ENCODE measurements at regions not wholly inside any gene's neighbourhood (a gene's known extent, or its start where the extent isn't known, plus 50 kb on each side); places are given as distances from the start of the nearest gene placed in this dataset.
"Not testable (repeated sequence)": the region's sequence is repeated elsewhere in the genome, so short reads cannot be mapped to it uniquely, and the experiment has no call there.

DNA sequence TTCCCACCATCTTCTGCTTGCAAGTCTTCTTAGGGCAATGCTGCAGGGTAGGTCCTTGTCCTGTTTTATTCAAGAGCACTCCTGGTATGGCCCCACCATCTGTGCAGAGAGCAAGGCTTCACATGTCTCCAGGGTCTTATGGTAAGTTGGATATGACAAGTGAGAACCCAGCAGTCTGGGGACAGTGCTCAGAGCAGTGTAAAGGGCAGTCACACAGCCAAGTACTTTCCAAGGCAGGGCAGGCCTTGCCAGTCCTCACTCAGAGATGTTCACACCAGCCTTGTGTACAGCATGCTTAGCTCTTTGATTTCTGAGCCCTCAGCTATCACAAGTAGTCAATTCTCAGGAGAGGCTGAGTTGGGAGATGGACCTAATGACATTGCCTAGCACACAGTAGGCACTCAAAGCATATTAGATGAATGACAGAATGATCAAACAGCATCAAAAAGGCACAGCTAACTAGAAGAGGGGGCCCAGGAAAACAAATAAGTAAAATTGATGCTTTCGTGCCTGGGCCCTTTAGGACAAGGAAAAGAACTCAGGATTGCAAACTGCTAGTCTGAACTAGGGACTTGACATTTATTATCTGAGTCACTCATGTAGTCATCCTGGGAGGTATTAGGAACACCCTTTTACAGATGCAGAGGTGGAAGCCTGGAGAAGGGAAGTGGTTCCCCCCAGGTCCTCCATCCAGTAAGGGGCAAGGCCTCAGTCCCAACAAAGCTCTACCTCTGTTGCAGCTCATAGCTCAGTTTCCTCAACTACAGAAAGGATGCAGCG lies 86.7 kb upstream of the CTAGE1 start:
- DNase-seq (ENCODE audit: low spot score) = no peak

DNA sequence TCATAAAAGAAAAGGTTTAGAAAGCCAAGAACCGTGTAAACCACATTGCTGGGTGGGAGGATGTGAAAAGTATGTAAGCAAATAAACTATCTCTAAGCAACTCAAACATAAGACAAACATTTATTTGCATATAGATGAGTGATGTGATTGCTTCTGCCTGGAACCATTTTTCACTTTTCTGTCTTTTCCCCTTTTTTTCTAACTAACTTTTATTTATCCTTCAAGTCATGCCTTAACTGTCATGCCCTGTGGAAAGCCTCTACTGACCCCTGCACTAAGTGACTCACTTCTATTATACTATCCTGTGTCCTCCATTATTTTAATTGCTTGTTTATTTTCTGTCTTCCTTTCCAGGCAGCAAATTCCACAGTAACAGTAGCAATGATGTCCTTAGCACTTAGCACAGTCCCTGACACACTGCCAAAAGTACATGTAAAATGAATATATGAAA lies 87.5 kb upstream of the CTAGE1 start:
- no peak for DNase-seq (ENCODE audit: low spot score)

DNA sequence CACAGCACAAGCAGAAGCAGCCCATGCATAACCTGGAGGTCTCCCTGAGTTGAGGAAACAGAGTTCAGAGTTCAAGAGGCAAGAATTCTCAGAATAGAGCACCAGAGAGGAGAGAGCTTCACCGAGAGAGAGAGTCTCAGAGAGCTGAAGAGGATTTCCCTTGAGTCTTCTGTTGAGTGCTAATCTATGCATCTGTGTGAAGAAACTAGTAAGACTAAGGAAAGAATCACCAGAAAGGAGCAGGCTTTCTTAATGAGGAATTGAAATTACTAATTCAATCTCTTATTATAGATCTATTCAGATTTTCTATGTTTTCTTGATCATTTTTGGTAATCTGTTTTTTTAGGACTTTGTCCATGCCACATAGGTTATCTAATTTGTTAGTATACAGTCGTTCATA lies 89.3 kb upstream of the CTAGE1 start:
- no peak for DNase-seq (ENCODE audit: low spot score)

DNA sequence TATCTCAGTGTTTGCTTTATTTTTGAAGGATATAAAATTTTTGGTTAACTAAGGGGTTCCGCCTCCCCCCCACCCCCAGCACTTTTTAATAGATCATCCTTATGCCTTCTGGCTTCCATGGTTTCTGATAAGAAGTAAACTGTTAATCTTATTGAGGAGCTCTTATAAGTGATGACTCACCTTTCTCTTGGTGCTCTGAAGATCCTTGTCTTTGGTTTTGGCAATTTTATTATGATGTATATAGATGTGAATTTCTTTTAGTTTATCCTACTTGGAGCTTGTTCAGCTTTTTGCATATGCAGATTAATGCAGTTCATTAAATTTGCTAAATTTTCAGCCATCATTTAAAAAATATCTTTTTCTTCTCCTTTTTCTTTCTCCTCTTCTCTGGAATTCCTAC lies 91.7 kb upstream of the CTAGE1 start:
- no peak for DNase-seq (ENCODE audit: low spot score)

DNA sequence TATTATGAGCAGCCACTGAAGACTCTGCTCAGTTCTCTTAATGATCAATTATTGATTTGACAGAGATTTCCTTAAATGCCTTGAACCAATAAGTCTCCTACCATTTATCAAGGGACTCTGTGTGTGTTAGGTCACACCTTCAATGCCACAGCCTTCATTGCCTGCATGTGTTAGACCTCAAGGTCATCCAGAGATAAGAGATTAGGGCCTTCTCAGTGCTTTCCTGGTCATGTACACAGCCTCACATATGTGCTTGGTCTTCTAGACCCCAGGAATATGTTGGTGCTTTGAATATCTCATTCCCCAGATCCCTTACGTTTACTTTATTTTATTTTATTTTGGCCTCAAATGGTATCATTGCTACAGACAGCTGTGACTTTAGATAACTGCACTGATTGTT lies 93.0 kb upstream of the CTAGE1 start:
- no peak for DNase-seq (ENCODE audit: low spot score)

DNA sequence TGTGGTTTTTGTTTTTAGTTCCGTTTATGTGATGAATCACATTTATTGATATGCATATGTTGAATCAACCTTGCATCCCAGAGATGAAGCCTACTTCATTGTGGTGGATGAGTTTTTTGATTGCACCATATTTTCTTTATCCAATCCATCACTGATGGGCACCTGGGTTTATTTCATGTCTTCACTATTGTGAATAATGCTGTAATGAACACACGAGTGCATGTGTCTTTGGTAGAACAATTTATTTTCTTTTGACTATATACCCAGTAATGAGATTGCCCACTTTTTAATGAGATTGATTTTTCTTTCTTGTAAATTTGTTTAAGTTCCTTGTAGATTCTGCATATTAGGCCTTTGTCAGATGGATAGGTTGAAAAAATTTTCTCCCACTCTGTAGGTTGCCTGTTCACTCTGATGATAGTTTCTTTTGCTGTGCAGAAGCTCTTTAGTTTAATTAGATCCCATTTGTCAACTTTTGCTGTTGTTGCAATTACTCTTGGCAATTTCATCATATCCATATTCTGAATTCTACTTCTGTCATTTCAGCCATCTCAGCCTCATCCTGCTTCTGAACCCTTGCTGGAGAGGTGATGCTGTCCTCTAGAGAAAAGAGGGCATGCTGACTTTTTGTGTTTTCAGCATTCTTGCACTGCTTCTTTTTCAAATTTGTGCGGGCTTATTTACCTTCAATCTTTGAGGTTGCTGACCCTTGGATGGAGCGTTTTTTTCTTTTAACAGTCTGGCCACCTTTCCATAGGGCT lies 96.2 kb upstream of the CTAGE1 start:
- DNase-seq (ENCODE audit: low spot score) = no peak

DNA sequence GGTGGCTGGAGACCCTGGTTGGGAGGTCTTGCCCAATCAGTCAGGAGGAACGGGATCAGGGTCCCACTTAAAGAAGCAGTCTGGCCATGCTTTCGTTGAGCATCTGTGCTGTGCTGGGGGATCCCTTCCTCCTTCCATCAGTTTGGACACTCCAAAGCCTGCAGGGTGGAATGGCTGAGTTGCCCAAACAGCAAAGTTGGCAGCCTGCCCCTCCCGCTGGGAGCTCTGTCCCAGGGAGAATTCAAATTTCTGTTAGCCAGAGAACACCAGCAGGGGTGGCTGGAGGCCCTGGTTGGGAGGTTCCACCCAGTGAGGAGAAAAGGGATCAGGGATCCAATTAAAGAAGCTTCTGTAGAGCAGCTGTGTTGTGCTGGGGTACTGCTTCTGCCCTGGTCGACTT lies 96.9 kb upstream of the CTAGE1 start:
- no peak for DNase-seq (ENCODE audit: low spot score)

DNA sequence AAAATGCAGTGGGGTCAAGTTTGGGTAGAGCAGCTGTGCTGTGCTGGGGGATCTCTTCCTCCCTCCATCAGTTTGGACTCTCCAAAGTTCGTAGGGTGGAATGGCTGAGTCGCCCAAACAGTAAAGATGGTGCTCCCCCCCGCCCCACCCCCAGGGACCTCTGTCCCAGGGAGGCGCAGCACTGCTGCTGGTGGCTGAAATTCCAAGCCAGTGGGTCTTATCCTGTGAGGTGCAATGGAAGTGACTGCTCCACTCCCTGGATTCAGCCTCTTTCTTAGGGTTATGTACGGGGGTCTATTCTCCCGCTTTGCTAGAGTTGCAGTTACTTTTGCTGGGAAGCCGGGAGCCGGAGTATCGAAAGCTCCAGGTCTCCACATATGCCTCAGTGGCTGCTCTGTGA lies 97.5 kb upstream of the CTAGE1 start:
- no peak for DNase-seq (ENCODE audit: low spot score)

DNA sequence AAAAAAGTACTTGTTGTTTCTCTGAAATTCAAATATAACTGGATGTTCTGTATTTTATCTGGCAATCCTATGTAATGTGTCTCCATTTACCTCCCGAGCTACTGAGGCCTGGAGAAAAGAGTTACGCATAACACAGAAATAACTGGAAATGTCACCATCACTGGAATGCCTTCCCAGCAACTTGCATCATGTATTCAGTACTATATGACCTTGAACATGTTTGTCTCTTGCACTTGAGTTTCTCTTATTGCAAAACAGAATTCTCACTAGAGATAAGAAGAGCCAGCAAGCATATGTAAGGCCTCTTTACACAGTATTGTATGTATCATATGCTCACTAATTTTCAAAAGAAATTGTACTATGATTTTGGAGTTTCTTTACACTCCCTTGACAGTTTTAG lies 99.6 kb upstream of the CTAGE1 start:
- no peak for DNase-seq (ENCODE audit: low spot score)

DNA sequence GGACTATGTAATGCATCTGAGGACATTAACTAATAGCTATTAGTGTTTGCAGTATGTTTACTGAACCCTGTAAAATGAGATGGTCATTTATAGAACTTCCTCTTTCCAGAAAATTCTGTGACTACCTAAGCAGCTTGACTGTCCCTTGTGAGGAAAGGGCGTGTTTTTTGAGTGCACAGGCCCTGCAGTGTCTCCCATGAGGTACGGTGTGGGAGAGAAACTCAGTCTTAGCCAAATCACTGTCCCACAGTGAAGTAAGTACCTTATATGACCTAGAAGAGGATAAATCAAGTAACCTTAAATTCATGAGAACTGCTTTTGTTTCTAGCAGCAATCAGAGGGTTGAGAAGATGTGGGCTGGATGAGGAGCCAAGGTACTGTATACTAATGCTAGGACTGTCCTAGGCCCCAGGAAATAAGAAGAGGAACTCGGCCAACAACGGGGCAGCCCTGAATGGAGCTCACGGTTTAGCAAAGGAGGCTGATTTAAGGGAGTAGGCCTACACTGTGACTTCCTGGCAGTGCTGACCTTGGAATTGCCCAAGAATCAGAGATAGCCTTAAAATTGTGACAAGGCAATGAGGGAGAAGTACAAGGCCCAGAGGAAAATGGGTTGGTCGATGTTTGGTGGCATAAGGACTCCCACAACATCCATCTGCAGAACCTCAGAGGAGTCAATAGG lies 103.5 kb upstream of the CTAGE1 start:
- DNase-seq (ENCODE audit: low spot score) = no peak

DNA sequence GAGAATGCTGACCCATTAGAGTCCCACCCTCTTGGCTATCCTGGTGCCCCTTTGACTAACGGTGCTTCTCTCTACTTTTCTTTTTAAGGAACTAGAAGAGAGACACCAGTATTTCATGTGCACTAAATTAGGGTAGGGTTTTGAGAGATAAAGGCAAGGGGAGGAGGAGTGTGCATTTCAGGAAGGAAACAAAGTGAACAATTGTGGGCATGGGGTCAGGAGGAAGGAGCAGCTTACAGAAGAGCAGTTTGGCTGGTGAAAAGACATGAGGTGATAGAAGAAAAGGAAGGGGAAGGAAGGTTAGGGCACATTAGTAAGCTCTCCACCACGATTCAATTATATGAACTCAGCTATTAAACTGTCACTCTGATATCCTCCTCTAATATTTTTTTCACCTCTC lies 105.8 kb upstream of the CTAGE1 start:
- no peak for DNase-seq (ENCODE audit: low spot score)

DNA sequence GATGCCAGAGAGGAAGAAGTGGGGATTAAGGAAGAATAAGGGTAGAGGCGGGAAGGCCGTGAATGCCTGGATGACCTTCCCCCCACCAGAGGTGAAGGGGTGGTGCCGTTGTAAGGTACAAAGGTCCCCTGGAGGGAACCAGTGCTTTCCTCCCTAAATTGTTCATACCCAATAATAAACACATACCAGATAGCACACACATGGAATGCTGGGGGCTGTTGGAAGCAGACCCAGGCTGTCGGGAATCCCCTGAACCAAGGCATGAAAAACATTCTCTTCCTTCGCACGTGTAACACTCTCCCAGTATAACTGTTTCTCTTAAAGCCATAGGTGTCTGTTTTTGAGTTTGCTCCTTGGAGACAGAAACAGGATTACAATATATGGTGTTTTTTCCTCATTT lies 107.1 kb upstream of the CTAGE1 start:
- no peak for DNase-seq (ENCODE audit: low spot score)

DNA sequence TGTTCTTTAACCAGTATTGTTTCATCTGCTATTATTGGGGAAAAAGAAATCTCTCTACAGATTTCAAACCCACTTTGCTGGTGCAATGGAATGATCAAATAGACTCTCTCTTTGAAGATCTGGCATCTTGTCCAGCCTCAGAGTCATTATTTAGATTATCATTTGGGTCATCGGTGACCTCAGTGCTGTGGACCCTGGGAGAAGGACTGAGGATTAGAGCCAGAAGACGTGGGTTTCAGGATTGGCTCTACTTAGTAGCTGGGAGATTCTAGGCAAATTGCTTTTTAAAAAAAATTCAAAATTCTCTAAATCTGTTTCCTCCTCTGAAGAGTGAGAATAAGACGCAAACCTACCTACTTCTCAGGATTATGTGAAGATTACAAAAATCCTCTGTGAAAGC lies 107.6 kb upstream of the CTAGE1 start:
- DNase-seq (ENCODE audit: low spot score) = no peak

DNA sequence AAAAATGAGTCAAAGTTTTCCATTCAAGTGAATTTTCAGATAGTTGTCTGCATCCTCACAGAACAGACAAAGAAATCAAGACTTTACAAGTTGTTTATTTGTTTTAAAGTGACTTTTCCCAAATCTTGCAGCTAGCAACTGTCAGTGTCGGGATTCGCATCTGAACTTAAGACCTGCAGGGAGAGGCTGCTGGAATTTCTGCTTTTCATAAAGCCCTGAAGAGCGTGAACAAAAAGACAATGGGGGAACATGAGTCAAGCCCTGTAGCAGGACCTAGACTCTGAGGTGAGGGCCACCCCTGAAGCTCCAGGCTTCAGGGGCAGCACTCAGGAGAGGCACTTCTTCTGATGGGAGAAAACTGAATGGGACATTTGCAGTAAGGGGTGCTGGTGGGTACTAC lies 108.2 kb upstream of the CTAGE1 start:
- DNase-seq (ENCODE audit: low spot score) = no peak

DNA sequence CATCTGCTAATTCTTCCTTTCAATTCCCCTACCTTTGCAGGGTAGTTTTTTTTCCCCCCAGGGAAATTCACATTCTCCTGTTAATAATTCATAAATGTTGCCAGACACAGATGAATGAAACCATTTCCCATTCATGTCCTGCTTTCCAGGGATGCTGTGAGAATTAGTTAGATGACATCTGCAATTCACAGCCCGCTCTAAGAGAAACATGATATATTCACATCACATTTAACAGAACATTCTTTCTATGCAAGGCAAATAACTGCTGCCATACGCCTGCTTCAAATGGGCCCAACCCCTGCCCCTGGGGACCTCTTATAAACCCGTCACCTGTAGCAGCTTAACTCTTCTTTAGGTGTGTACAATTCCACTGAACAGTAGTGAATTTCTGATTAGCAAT lies 110.6 kb upstream of the CTAGE1 start:
- no peak for DNase-seq (ENCODE audit: low spot score)

DNA sequence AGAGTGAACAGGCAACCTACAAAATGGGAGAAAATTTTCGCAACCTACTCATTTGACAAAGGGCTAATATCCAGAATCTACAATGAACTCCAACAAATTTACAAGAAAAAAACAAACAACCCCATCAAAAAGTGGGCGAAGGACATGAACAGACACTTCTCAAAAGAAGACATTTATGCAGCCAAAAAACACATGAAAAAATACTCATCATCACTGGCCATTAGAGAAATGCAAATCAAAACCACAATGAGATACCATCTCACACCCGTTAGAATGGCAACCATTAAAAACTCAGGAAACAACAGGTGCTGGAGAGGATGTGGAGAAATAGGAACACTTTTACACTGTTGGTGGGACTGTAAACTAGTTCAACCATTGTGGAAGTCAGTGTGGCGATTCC lies 117.0 kb upstream of the CTAGE1 start:
- not testable (repeated sequence) for DNase-seq (ENCODE audit: low spot score)

DNA sequence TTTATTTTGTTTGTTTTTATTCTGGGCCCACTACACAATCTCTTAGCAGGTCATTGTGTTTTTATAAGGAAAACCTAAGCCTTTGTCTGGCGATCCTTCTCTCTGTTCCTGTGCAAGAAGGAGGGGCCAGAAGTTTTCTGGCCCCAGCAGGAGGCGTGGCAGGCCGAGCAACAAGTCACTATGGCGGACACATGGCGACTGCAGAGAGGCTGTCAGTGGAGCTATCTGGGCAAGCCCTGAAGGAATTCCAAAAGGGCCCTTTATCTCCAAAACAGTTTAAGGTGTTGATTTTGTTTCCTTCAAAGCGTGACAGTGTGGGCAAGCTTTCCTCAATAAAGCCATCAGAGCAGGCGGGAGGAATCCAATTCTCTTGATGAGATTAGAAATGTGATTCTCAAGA lies 118.8 kb upstream of the CTAGE1 start:
- no peak for DNase-seq (ENCODE audit: low spot score)

DNA sequence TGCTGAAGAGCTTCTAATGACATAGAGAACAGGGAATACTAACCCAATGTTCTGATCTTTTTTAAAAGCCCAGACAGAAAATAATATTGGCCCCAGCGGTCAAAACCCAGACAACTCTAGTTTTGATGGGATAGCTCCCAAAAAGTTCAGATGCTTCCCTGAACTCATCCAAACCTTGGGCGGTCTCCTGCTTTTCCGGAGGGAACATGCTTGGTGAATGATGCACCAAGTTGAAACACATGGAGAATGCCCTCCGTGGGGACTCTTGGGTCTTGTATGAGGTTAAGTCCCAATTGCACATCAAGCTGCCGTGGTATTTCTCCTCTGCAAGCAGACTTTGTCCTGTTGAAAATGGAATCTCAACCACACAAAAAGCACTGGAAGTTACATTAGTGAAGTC lies 120.7 kb upstream of the CTAGE1 start:
- no peak for DNase-seq (ENCODE audit: low spot score)

DNA sequence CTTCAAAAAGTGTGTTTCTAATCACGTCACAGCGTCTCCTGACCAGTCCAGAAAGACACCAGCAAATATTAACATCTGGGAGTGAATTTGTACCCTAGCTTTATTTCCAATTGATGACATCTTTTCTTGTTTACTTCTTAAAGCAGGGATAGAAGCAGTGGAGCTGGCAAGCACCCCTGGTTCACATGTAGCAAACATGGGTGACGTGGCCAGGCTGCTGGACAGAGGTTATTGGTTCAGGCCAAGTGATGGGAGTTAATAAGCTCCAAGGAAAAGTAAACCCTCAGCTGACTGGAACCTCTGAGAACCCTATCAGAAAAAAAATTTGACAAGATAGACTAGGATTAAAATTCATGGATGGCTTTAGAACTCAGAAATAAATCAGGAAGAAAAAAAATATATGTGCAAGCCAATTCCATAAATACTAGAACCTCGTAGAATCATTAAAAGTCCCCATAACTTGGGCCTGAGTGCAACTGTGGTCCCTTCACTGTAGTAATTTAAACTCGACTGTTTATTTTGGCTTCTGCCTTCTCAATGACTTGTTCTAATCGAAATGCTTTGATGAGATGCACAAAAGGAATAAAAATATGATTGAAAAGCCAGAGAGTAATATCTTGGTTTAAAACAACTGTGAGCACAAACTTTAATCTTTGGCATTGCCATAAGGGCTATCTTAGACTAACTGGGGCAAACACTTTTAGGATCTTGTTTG lies 121.5 kb upstream of the CTAGE1 start:
- no peak for DNase-seq (ENCODE audit: low spot score)

DNA sequence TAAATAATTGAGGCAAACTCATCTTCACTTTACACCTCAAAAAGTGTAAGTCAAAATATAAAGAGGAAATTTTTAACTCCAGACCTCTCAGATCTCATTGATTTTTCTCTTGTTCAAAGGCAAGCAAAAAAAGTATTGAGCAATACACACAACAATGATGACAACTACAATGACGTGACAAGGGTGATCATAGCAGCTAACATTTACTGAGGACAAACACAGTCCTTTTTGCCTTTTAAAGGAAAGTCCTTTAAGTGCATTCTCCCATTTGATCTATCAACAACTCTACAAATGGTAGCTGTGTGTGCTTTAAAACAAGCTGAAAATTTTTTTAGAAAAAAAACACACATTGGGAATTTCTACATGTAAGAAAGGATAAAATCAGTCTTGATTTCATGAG lies 123.5 kb upstream of the CTAGE1 start:
- DNase-seq (ENCODE audit: low spot score) = no peak

DNA sequence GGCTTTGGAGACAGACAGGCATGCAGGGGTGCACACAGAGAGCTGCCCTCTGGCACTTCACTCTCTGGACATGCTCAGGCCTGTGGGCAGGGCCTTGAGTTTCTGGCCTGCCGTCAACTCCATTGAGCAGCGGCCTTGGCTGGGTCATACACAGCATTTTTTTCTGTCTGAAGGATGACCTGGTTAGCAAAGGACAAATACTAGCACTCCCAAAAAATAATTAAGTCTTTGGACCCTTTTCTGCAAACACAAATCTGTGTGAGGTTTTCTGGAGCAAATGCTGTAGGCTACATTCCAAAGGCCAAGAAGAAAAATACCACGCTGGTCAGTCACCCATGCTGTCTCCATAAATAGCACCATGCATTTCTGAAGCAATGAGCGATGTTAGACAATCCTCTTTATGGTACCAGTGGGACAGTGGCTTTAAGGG lies 124.7 kb upstream of the CTAGE1 start:
- DNase-seq (ENCODE audit: low spot score) = no peak

DNA sequence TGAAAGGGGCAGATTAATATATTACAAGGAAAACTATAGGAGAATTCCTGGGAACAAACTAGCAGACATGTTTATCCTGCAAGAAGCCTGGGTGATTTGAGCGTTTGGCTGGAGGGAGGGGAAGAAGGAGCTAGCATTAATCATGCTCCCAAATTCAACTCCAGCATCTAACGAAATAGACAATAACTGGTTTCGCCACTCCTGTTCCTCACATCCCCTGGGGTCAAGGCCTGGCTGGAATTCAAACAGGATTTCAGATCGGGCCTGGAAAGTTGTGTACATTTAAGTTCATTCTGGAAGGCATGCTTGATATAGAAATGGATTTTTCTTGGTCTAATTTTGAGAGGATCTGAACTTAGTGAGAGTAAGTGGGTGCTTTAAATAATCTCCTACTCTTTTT lies 126.1 kb upstream of the CTAGE1 start:
- no peak for DNase-seq (ENCODE audit: low spot score)

Measured in HT-29 (cell line).